GM12878 (cell line): ENCODE measurements at regions not wholly inside any gene's neighbourhood (a gene's known extent, or its start where the extent isn't known, plus 50 kb on each side); places are given as distances from the start of the nearest gene placed in this dataset.
"Not testable (repeated sequence)": the region's sequence is repeated elsewhere in the genome, so short reads cannot be mapped to it uniquely, and the experiment has no call there.

ENCODE experiments used
- ATAC-seq: fragments of 200-7000 bp; cut with Tn5 transposase; 3 replicates; pipeline ENCODE4 v1.9.1; 2020; ENCODE audit warnings: mild to moderate bottlenecking, moderate library complexity
- BruUV-seq: library from RNA; stranded (reverse); fragments of 400-500 nt; replicated peaks from 2 replicates; lab custom pipeline; 2021; lab: Mats Ljungman, UMichigan
- CTCF ChIA-PET: fragments of 300-600 bp; sonication (Branson Sonifier 250); formaldehyde crosslinking; extraction: SDS; loops from one replicate; lab custom pipeline; 2021; ENCODE audit warnings: inconsistent platforms; lab: Yijun Ruan, JAX
- POLR2A ChIA-PET: fragments of 350-600 bp; formaldehyde crosslinking; extraction: SDS; loops from one replicate; lab custom pipeline; 2021; ENCODE audit warnings: inconsistent platforms; lab: Charles Lee
- RAD21 ChIA-PET: fragments of 300-600 bp; sonication (Branson Sonifier 250); formaldehyde crosslinking; loops from one replicate; lab custom pipeline; 2023; ENCODE audit warnings: antibody characterized with exemption; ENCODE audit not compliant: unreplicated experiment; lab: Charles Lee
- SMC1A ChIA-PET: fragments of 300-600 bp; sonication (Branson Sonifier 250); formaldehyde crosslinking; loops from one replicate; lab custom pipeline; 2023; ENCODE audit not compliant: unreplicated experiment, uncharacterized antibody; lab: Charles Lee
- DNase-seq: peaks from one replicate; pipeline ENCODE4 v3.0.0-alpha.2; 2011; ENCODE audit warnings: low read depth, low spot score
- FAIRE-seq: peaks from 3 replicates; lab custom pipeline; 2011; peaks lifted over from hg19 to GRCh38; lab: Jason Lieb, UNC
- H2AFZ ChIP-seq: 2 replicates; pipeline ENCODE4 v1.6.0; 2011; ENCODE audit warnings: low read depth, low read length, control low read depth; ENCODE audit not compliant: control insufficient read depth
- H3K27ac ChIP-seq: 2 replicates; pipeline ENCODE4 v1.5.1; 2011; ENCODE audit warnings: control low read depth; ENCODE audit not compliant: control insufficient read depth, insufficient read depth
- H3K27me3 ChIP-seq, 2 experiments: replicated peaks in 1 of 2; 2 replicates each; pipeline versions ENCODE4 v1.6.0 to v1.6.1; 2011; ENCODE audit warnings: low read length in 1 of 2; ENCODE audit not compliant: control insufficient read depth in 2 of 2, insufficient read depth in 2 of 2
- H3K36me3 ChIP-seq, 2 experiments: 2 replicates each; pipeline ENCODE4 v1.5.1; 2011; ENCODE audit warnings: low read length in 1 of 2; ENCODE audit not compliant: control insufficient read depth in 2 of 2, insufficient read depth in 2 of 2
- H3K4me1 ChIP-seq: 2 replicates; pipeline ENCODE4 v1.6.1; 2011; ENCODE audit warnings: mild to moderate bottlenecking, low read length, moderate library complexity, mixed read lengths; ENCODE audit not compliant: control insufficient read depth, insufficient read depth
- H3K4me2 ChIP-seq: 2 replicates; pipeline ENCODE4 v1.6.0; 2011; ENCODE audit warnings: control low read depth; ENCODE audit not compliant: control insufficient read depth, insufficient read depth
- H3K4me3 ChIP-seq: fragments of 200-600 bp; sonication (generic); 2 replicates; pipeline ENCODE4 v1.5.1; 2016
- H3K79me2 ChIP-seq: 2 replicates; pipeline ENCODE4 v1.6.0; 2011; ENCODE audit warnings: low read length; ENCODE audit not compliant: control insufficient read depth, insufficient read depth
- H3K9ac ChIP-seq: 2 replicates; pipeline ENCODE4 v1.8.0; 2011; ENCODE audit warnings: low read length, control low read depth, mixed read lengths; ENCODE audit not compliant: control insufficient read depth, insufficient read depth
- H3K9me3 ChIP-seq: replicated peaks from 3 replicates; pipeline ENCODE4 v1.5.1; 2011; ENCODE audit warnings: mild to moderate bottlenecking, low read length; ENCODE audit not compliant: control insufficient read depth, insufficient read depth
- H4K20me1 ChIP-seq: 2 replicates; pipeline ENCODE4 v1.6.0; 2011; ENCODE audit not compliant: control insufficient read depth, insufficient read depth
- BRCA1 ChIP-seq: IDR thresholded peaks from 2 replicates; pipeline ENCODE4 v1.6.1; 2011; ENCODE audit warnings: low read depth, low read length, improper control_type of control experiment
- WGBS: methylation state at CpG from one replicate; pipeline ENCODE4 v1.1.6; 2016; ENCODE audit warnings: low lambda C conversion rate; ENCODE audit not compliant: insufficient replicate concordance, insufficient coverage; ENCODE audit errors: missing lambda C conversion rate; 5-methylcytosine and 5-hydroxymethylcytosine counted together
- in situ Hi-C: fragments of 300-500 bp; cut with MboI; formaldehyde crosslinking; loops from 9 replicates; pipeline ENCODE4 v1.14.3; 2018; ENCODE audit warnings: mixed read lengths
- intact Hi-C: fragments of 100-400 bp; cut with micrococcal nuclease; formaldehyde crosslinking; loops from one replicate; pipeline ENCODE4 v1.14.2; 2022; ENCODE audit not compliant: unreplicated experiment
- TF ChIP-seq, protein P1 (sequence below): fragments of 450-650 bp; IDR thresholded peaks from 2 replicates; pipeline ENCODE4 v1.6.1; 2017; ENCODE audit warnings: low read depth, mild to moderate bottlenecking, moderate library complexity

DNA sequence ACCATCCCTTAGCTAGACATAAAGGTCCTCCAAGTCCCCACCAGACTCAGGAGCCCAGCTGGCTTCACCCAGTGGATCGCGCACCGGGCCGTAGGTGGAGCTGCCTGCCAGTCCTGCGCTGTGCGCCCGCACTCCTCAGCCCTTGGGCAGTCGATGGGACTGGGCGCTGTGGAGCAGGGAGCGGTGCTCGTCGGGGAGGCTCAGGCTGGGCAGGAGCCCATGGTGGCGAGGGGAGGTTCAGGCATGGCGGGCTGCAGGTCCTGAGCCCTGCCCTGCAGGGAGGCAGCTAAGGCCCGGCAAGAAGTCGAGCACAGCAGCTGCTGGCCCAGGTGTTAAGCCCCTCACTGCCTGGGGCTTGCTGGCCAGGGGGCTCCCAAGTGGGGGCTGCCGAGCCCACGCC lies 361.8 kb upstream of the ZNF462 start:
- H3K79me2 ChIP-seq, ATAC-seq, H4K20me1 ChIP-seq, H3K27me3 ChIP-seq, H3K36me3 ChIP-seq, FAIRE-seq, H3K27ac ChIP-seq, in situ Hi-C loops, H3K4me3 ChIP-seq, intact Hi-C loops, H3K4me1 ChIP-seq, CTCF ChIA-PET, RAD21 ChIA-PET, H3K9me3 ChIP-seq, H2AFZ ChIP-seq, H3K9ac ChIP-seq, BruUV-seq, POLR2A ChIA-PET, DNase-seq, H3K4me2 ChIP-seq: not testable (repeated sequence)
- SMC1A ChIA-PET: interaction anchor here (2.1 to 3.2 kb wide), 2 partner anchors 25 to 32 kb away, joined by 6 to 22 read pairs; no protein-coding TSS in a partner anchor
- 74% methylated on average over 16 of the region's 18 CpGs for WGBS

GRCh38 chr9:106502930-106503329 lies 360.0 kb upstream of the ZNF462 start:
- Histone ChIP-seq H2AFZ (no peak overlapping the region), H3K9me3 (no peaks in the 10 kb centered on the region), H3K27me3 (no peaks in the 10 kb centered on the region), H3K9ac (no peak overlapping the region), H3K4me2 (no peak overlapping the region), H3K36me3 (no peaks in the 10 kb centered on the region), H3K4me1 (no peaks in the 10 kb centered on the region), H4K20me1 (no peaks in the 10 kb centered on the region), H3K79me2 (no peaks in the 10 kb centered on the region), H3K4me3 (no peak overlapping the region), H3K27ac (no peak overlapping the region)
- SMC1A ChIA-PET: interaction anchor here (0.5 to 3.2 kb wide), 19 partner anchors 12 to 544 kb away, joined by 3 to 22 read pairs (median 5); no protein-coding TSS in a partner anchor
- TF ChIP-seq, protein P1, sequence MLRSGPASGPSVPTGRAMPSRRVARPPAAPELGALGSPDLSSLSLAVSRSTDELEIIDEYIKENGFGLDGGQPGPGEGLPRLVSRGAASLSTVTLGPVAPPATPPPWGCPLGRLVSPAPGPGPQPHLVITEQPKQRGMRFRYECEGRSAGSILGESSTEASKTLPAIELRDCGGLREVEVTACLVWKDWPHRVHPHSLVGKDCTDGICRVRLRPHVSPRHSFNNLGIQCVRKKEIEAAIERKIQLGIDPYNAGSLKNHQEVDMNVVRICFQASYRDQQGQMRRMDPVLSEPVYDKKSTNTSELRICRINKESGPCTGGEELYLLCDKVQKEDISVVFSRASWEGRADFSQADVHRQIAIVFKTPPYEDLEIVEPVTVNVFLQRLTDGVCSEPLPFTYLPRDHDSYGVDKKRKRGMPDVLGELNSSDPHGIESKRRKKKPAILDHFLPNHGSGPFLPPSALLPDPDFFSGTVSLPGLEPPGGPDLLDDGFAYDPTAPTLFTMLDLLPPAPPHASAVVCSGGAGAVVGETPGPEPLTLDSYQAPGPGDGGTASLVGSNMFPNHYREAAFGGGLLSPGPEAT: peak; percentile 22; the same call in 1 of the 2 replicates
- TF ChIP-seq BRCA1: no peak
- CTCF ChIA-PET: interaction anchor here (0.6 to 1.2 kb wide), 3 partner anchors 11 to 186 kb away, joined by 3 to 6 read pairs (median 3); no protein-coding TSS in a partner anchor
- 0% methylated on average over 3 of the region's 3 CpGs for WGBS
- BruUV-seq: no TSS peak
- POLR2A ChIA-PET: interaction anchor here (0.8 kb wide), 1 partner anchor 11 kb away, joined by 3 read pairs; no protein-coding TSS in a partner anchor
- in situ Hi-C loops (no loop called here), intact Hi-C loops (no loop called here)
- RAD21 ChIA-PET: interaction anchor here (1.0 to 2.8 kb wide), 8 partner anchors 15 to 217 kb away, joined by 3 to 10 read pairs (median 8); no protein-coding TSS in a partner anchor
- peak; percentile 59 for ATAC-seq
- DNase-seq: no peak
- FAIRE-seq: no peak
